ENCODE measurements at regions not wholly inside any gene's neighbourhood (a gene's known extent, or its start where the extent isn't known, plus 50 kb on each side); places are given as distances from the start of the nearest gene placed in this dataset.

- TF ChIP-seq CTCF (IDR thresholded peaks at IDR 0.05; ENCODE audit: low read length) (no peak), EZH2 (IDR thresholded peaks at IDR 0.05; ENCODE audit: borderline replicate concordance, low read length) (no peak)
Measured at GRCh38 chrX:84865113-84865512, 138.6 kb upstream of the APOOL start.

All from OCI-LY1 (cell line).